SK-N-SH treated with all-trans-retinoic acid at 6 μM for 48 hours (cell line): ENCODE measurements at regions not wholly inside any gene's neighbourhood (a gene's known extent, or its start where the extent isn't known, plus 50 kb on each side); places are given as distances from the start of the nearest gene placed in this dataset.

Experiments used
- PATZ1 ChIP-seq: fragments of 250-450 bp; sonication (Bioruptor Pico); IDR thresholded peaks from 2 replicates; pipeline ENCODE4 v1.8.0; 2020; ENCODE audit warnings: mild to moderate bottlenecking, moderate library complexity, borderline replicate concordance
- POU6F1 ChIP-seq: fragments of 250-450 bp; sonication (Bioruptor Pico); IDR thresholded peaks from 2 replicates; pipeline ENCODE4 v1.8.0; 2021; ENCODE audit warnings: low read depth, mild to moderate bottlenecking, moderate library complexity, borderline replicate concordance
- SNAI2 ChIP-seq: fragments of 250-450 bp; sonication (Bioruptor Pico); IDR thresholded peaks from 2 replicates; pipeline ENCODE4 v1.5.0; 2020; ENCODE audit warnings: mild to moderate bottlenecking, moderate library complexity

- TF ChIP-seq POU6F1 (CRISPR knock-in tag) (no peak), PATZ1 (CRISPR knock-in tag) (no peak), SNAI2 (no peak)
Observed at GRCh38 chr2:40997362-40997761, 545.5 kb upstream of the SLC8A1 start.
